Endodermal cell (in vitro differentiated cells): ENCODE measurements at regions not wholly inside any gene's neighbourhood (a gene's known extent, or its start where the extent isn't known, plus 50 kb on each side); places are given as distances from the start of the nearest gene placed in this dataset.

Experiments used
- DNase-seq: peaks from one replicate; pipeline ENCODE4 v3.0.0-alpha.2; 2017
- H3K27ac ChIP-seq: 2 replicates; pipeline ENCODE4 v1.5.1; 2013; ENCODE audit warnings: mild to moderate bottlenecking, low read depth, low read length, moderate library complexity
- H3K27me3 ChIP-seq: 2 replicates; pipeline ENCODE4 v1.6.1; 2013; ENCODE audit warnings: mild to moderate bottlenecking, low read length, moderate library complexity; ENCODE audit not compliant: insufficient read depth, control insufficient read depth, poor library complexity, severe bottlenecking
- H3K36me3 ChIP-seq: 2 replicates; pipeline ENCODE4 v1.7.0; 2013; ENCODE audit warnings: mild to moderate bottlenecking, low read length, moderate library complexity; ENCODE audit not compliant: control insufficient read depth, insufficient read depth
- H3K4me1 ChIP-seq: one replicate; pipeline ENCODE4 v1.7.0; 2013; ENCODE audit warnings: low read length; ENCODE audit not compliant: control insufficient read depth, insufficient read depth
- H3K4me3 ChIP-seq: 2 replicates; pipeline ENCODE4 v1.5.1; 2013; ENCODE audit warnings: mild to moderate bottlenecking, low read length, moderate library complexity
- H3K9ac ChIP-seq: 2 replicates; pipeline ENCODE4 v1.6.1; 2013; ENCODE audit warnings: mild to moderate bottlenecking, low read length, moderate library complexity; ENCODE audit not compliant: poor library complexity, severe bottlenecking; ENCODE audit errors: extremely low read depth
- H3K9me3 ChIP-seq: 2 replicates; pipeline ENCODE4 v1.6.1; 2013; ENCODE audit warnings: mild to moderate bottlenecking, low read length, moderate library complexity; ENCODE audit not compliant: control insufficient read depth
- H3K27ac Mint-ChIP-seq: 2 replicates; pipeline ENCODE4 v1.8.0; 2020; ENCODE audit warnings: mixed read lengths
- H3K27me3 Mint-ChIP-seq: 2 replicates; pipeline ENCODE4 v1.8.0; 2021; ENCODE audit warnings: mild to moderate bottlenecking, mixed read lengths; ENCODE audit not compliant: insufficient read depth
- H3K36me3 Mint-ChIP-seq: 2 replicates; pipeline ENCODE4 v1.8.0; 2020; ENCODE audit warnings: low read depth, mixed read lengths
- H3K4me1 Mint-ChIP-seq: 2 replicates; pipeline ENCODE4 v1.8.0; 2020; ENCODE audit warnings: mixed read lengths
- H3K4me3 Mint-ChIP-seq: 2 replicates; pipeline ENCODE4 v1.8.0; 2020; ENCODE audit warnings: mild to moderate bottlenecking, moderate library complexity, mixed read lengths
- H3K9me3 Mint-ChIP-seq: 2 replicates; pipeline ENCODE4 v1.8.0; 2020; ENCODE audit warnings: mild to moderate bottlenecking, mixed read lengths
- CTCF ChIP-seq: fragments of 200-600 bp; sonication (generic); conservative IDR thresholded peaks from 2 replicates; pipeline ENCODE4 v1.5.0; 2021; ENCODE audit warnings: antibody characterized with exemption, mild to moderate bottlenecking
- WGBS, 2 experiments: methylation state at CpG; one replicate each; pipeline versions ENCODE4 v1.1.5 to v1.1.7; 2013; ENCODE audit warnings: missing lambda C conversion rate in 2 of 2, mixed read lengths in 1 of 2; ENCODE audit not compliant: insufficient coverage in 1 of 2, insufficient read length in 1 of 2; 5-methylcytosine and 5-hydroxymethylcytosine counted together

- Mint-ChIP-seq H3K4me3 (peak overlapping the region; percentile 23), H3K9me3 (no peaks in the 10 kb centered on the region), H3K27me3 (no peaks in the 10 kb centered on the region), H3K27ac (peak overlapping the region; percentile 78), H3K36me3 (peaks cover 43% of the 10 kb centered on the region), H3K4me1 (peaks cover 74% of the 10 kb centered on the region)
- no peak overlapping the region for H3K27ac ChIP-seq
- WGBS, 2 experiments: 77 to 85% methylated on average over 1 to 4 of the region's 4 CpGs
- peak overlapping the region; percentile 10 for H3K4me3 ChIP-seq
- H3K9ac ChIP-seq: no peak overlapping the region
- H3K9me3 ChIP-seq: no peaks in the 10 kb centered on the region
- H3K4me1 ChIP-seq: peaks cover 24% of the 10 kb centered on the region
- DNase-seq: no peak
- no peaks in the 10 kb centered on the region for H3K27me3 ChIP-seq
- peaks cover 41% of the 10 kb centered on the region for H3K36me3 ChIP-seq
- TF ChIP-seq CTCF: no peak
Observed at GRCh38 chr5:124679578-124680199, 66.8 kb downstream of the ZNF608 start.

- Mint-ChIP-seq H3K36me3 (peaks cover 40% of the 10 kb centered on the region), H3K4me1 (peaks cover 68% of the 10 kb centered on the region), H3K4me3 (peak overlapping the region; percentile 23), H3K27me3 (no peaks in the 10 kb centered on the region), H3K27ac (peak overlapping the region; percentile 78), H3K9me3 (no peaks in the 10 kb centered on the region)
- H3K36me3 ChIP-seq: peaks cover 41% of the 10 kb centered on the region
- H3K4me1 ChIP-seq: peaks cover 24% of the 10 kb centered on the region
- H3K27ac ChIP-seq: peak overlapping the region; percentile 49
- 67 to 74% methylated on average over 7 to 8 of the region's 8 CpGs for WGBS, 2 experiments
- TF ChIP-seq CTCF: no peak
- H3K4me3 ChIP-seq: peak overlapping the region; percentile 10
- H3K9me3 ChIP-seq: no peaks in the 10 kb centered on the region
- H3K27me3 ChIP-seq: no peaks in the 10 kb centered on the region
- H3K9ac ChIP-seq: no peak overlapping the region
- DNase-seq: no peak
Observed at GRCh38 chr5:124678922-124679519, 67.4 kb downstream of the ZNF608 start.

GRCh38 chr5:124678468-124678867 is 68.0 kb downstream of the ZNF608 start:
- no peaks in the 10 kb centered on the region for H3K27me3 ChIP-seq
- no peak for DNase-seq
- H3K9me3 Mint-ChIP-seq: no peaks in the 10 kb centered on the region
- H3K36me3 ChIP-seq: peaks cover 38% of the 10 kb centered on the region
- no peaks in the 10 kb centered on the region for H3K9me3 ChIP-seq
- peaks cover 24% of the 10 kb centered on the region for H3K4me1 ChIP-seq
- TF ChIP-seq CTCF: peak; percentile 30
- H3K4me3 ChIP-seq: no peak overlapping the region
- H3K27me3 Mint-ChIP-seq: no peaks in the 10 kb centered on the region
- no peak overlapping the region for H3K9ac ChIP-seq
- 89 to 100% methylated on average over 2 to 4 of the region's 4 CpGs for WGBS, 2 experiments
- H3K36me3 Mint-ChIP-seq: peaks cover 36% of the 10 kb centered on the region
- peak overlapping the region; percentile 78 for H3K27ac Mint-ChIP-seq
- H3K4me1 Mint-ChIP-seq: peaks cover 65% of the 10 kb centered on the region
- peak overlapping the region; percentile 23 for H3K4me3 Mint-ChIP-seq
- H3K27ac ChIP-seq: peak overlapping the region; percentile 49
